HepG2 (cell line): ENCODE measurements at regions not wholly inside any gene's neighbourhood (a gene's known extent, or its start where the extent isn't known, plus 50 kb on each side); places are given as distances from the start of the nearest gene placed in this dataset.

Experiments
- ASH2L ChIP-seq: fragments of 300-600, 200-600 bp; sonication (generic); IDR thresholded peaks from 2 replicates; pipeline ENCODE4 v1.7.0; 2017; ENCODE audit warnings: low read depth, mild to moderate bottlenecking, moderate library complexity, mixed read lengths, low read length; ENCODE audit not compliant: insufficient read length
- ATF2 ChIP-seq: sonication (generic); formaldehyde crosslinking; IDR thresholded peaks from 2 replicates; pipeline ENCODE4 v1.4.0; 2020; ENCODE audit warnings: missing genetic modification reagents
- EP300 ChIP-seq, 3 experiments: sonication (generic) in 1 of 3; formaldehyde crosslinking in 1 of 3; IDR thresholded peaks; 2 replicates each; pipeline versions ENCODE4 v1.5.1 to v1.6.1; 2011 to 2020; ENCODE audit warnings: low read depth in 2 of 3, low read length in 2 of 3, borderline replicate concordance in 1 of 3, improper control_type of control experiment in 1 of 3, mild to moderate bottlenecking in 1 of 3, missing genetic modification reagents in 1 of 3, moderate library complexity in 1 of 3
- FOXJ3 ChIP-seq: sonication (generic); formaldehyde crosslinking; IDR thresholded peaks from 2 replicates; pipeline ENCODE4 v1.4.0; 2020; ENCODE audit warnings: missing genetic modification reagents, mild to moderate bottlenecking, borderline replicate concordance
- HNF4G ChIP-seq, 2 experiments: sonication (generic) in 1 of 2; formaldehyde crosslinking in 1 of 2; IDR thresholded peaks; 2 replicates each; pipeline versions ENCODE4 v1.4.0 to v1.6.1; 2011 to 2020; ENCODE audit warnings: borderline replicate concordance in 2 of 2, low read depth in 2 of 2, mild to moderate bottlenecking in 2 of 2, low read length in 1 of 2, missing genetic modification reagents in 1 of 2, moderate library complexity in 1 of 2
- HOXA3 ChIP-seq: sonication (generic); formaldehyde crosslinking; IDR thresholded peaks from 2 replicates; pipeline ENCODE4 v1.5.0; 2020; ENCODE audit warnings: missing genetic modification reagents
- JUNB ChIP-seq: sonication (generic); formaldehyde crosslinking; IDR thresholded peaks from 2 replicates; pipeline ENCODE4 v1.8.0; 2022; ENCODE audit warnings: missing genetic modification reagents, mild to moderate bottlenecking, borderline replicate concordance
- MAZ ChIP-seq, 2 experiments: sonication (generic) in 1 of 2; formaldehyde crosslinking in 1 of 2; IDR thresholded peaks; 2 replicates each; pipeline versions ENCODE4 v1.5.0 to v1.6.1; 2012 to 2020; ENCODE audit warnings: low read depth in 2 of 2, mild to moderate bottlenecking in 2 of 2, borderline replicate concordance in 1 of 2, improper control_type of control experiment in 1 of 2, low read length in 1 of 2, missing genetic modification reagents in 1 of 2, moderate library complexity in 1 of 2
- MLX ChIP-seq: IDR thresholded peaks from 2 replicates; pipeline ENCODE4 v1.6.1; 2016
- NCOR1 ChIP-seq: fragments of 200-600 bp; sonication (generic); IDR thresholded peaks from 2 replicates; pipeline ENCODE4 v1.7.0; 2017; ENCODE audit warnings: antibody characterized with exemption, low read length, borderline replicate concordance
- NFIC ChIP-seq: IDR thresholded peaks from 2 replicates; pipeline ENCODE4 v1.6.1; 2012; ENCODE audit warnings: mild to moderate bottlenecking, low read length, inconsistent platforms
- RCOR2 ChIP-seq: IDR thresholded peaks from 2 replicates; pipeline ENCODE4 v1.6.1; 2016; ENCODE audit warnings: missing biosample characterization, missing genetic modification reagents
- SKI ChIP-seq: fragments of 450-650 bp; IDR thresholded peaks from one replicate; pipeline ENCODE4 v1.6.1; 2018; ENCODE audit warnings: mild to moderate bottlenecking; ENCODE audit not compliant: partially characterized antibody
- SOX5 ChIP-seq: IDR thresholded peaks from 2 replicates; pipeline ENCODE4 v1.6.1; 2016; ENCODE audit warnings: borderline replicate concordance
- SOX6 ChIP-seq, 2 experiments: fragments of 450-650 bp in 1 of 2; sonication (generic) in 1 of 2; formaldehyde crosslinking in 1 of 2; IDR thresholded peaks; 2 replicates each; pipeline versions ENCODE4 v1.4.0 to v1.6.1; 2017 to 2020; ENCODE audit warnings: antibody characterized with exemption in 1 of 2, mild to moderate bottlenecking in 1 of 2, missing genetic modification reagents in 1 of 2
- SUZ12 ChIP-seq: fragments of 150-350 bp; IDR thresholded peaks from 2 replicates; pipeline ENCODE4 v1.6.1; 2014; ENCODE audit warnings: low read depth, low read length
- TFAP4 ChIP-seq: sonication (generic); IDR thresholded peaks from 2 replicates; pipeline ENCODE4 v1.6.1; 2016; ENCODE audit warnings: low read depth, borderline replicate concordance
- ZBTB34 ChIP-seq: sonication (generic); formaldehyde crosslinking; IDR thresholded peaks from 2 replicates; pipeline ENCODE4 v1.8.0; 2022; ENCODE audit warnings: mild to moderate bottlenecking, missing genetic modification reagents
- ZNF282 ChIP-seq: fragments of 450-650 bp; IDR thresholded peaks from 2 replicates; pipeline ENCODE4 v1.6.1; 2018; ENCODE audit not compliant: partially characterized antibody
- ZNF335 ChIP-seq: sonication (generic); formaldehyde crosslinking; IDR thresholded peaks from 2 replicates; pipeline ENCODE4 v1.4.0; 2020; ENCODE audit warnings: missing genetic modification reagents
- ZNF562 ChIP-seq: sonication (generic); formaldehyde crosslinking; IDR thresholded peaks from 2 replicates; pipeline ENCODE4 v1.8.0; 2022; ENCODE audit warnings: missing genetic modification reagents, borderline replicate concordance
- ZNF564 ChIP-seq: sonication (generic); formaldehyde crosslinking; IDR thresholded peaks from 2 replicates; pipeline ENCODE4 v1.8.1; 2023; ENCODE audit warnings: mild to moderate bottlenecking, missing genetic modification reagents
- ZNF569 ChIP-seq: sonication (generic); formaldehyde crosslinking; IDR thresholded peaks from 2 replicates; pipeline ENCODE4 v1.5.0; 2020; ENCODE audit warnings: mild to moderate bottlenecking, missing genetic modification reagents, moderate library complexity, borderline replicate concordance
- ZNF615 ChIP-seq: sonication (generic); formaldehyde crosslinking; IDR thresholded peaks from 2 replicates; pipeline ENCODE4 v1.5.0; 2020; ENCODE audit warnings: mild to moderate bottlenecking, missing genetic modification reagents, borderline replicate concordance

- TF ChIP-seq ZBTB34 (CRISPR knock-in tag): no peak
- TF ChIP-seq EP300 (IDR thresholded peaks at IDR 0.05; ENCODE audit: low read depth in 2 of 2, low read length in 2 of 2): peak in 1 of 2 experiments; percentile 82; a peak in 2 of 4 replicates
- peak; percentile 51; the same call in 1 of the 2 replicates for TF ChIP-seq EP300 (CRISPR knock-in tag; IDR thresholded peaks at IDR 0.05; ENCODE audit: borderline replicate concordance)
- no peak for TF ChIP-seq ZNF615 (CRISPR knock-in tag)
- no peak for TF ChIP-seq JUNB (CRISPR knock-in tag)
- 0 out of 2 replicates have a peak, but pooled peaks have one; percentile 45 for TF ChIP-seq ZNF564
- peak; percentile 37; the same call in 1 of the 2 replicates for TF ChIP-seq ATF2
- no peak for TF ChIP-seq SUZ12
- TF ChIP-seq ZNF562: no peak
- peak; percentile 46; the same call in 1 of the 2 replicates for TF ChIP-seq TFAP4
- no peak for TF ChIP-seq SOX6 (IDR thresholded peaks at IDR 0.05)
- peak; percentile 74 for TF ChIP-seq SOX6 (CRISPR knock-in tag; IDR thresholded peaks at IDR 0.05)
- TF ChIP-seq MAZ (IDR thresholded peaks at IDR 0.05; ENCODE audit: borderline replicate concordance, low read depth, low read length): no peak
- peak; percentile 64 for TF ChIP-seq MAZ (CRISPR knock-in tag; IDR thresholded peaks at IDR 0.05; ENCODE audit: low read depth)
- peak; percentile 70 for TF ChIP-seq MLX (CRISPR knock-in tag)
- peak; percentile 59 for TF ChIP-seq HOXA3 (CRISPR knock-in tag)
- peak; percentile 84 for TF ChIP-seq NCOR1
- peak; percentile 90 for TF ChIP-seq HNF4G (IDR thresholded peaks at IDR 0.05; ENCODE audit: borderline replicate concordance, low read depth, low read length)
- TF ChIP-seq HNF4G (CRISPR knock-in tag; IDR thresholded peaks at IDR 0.05; ENCODE audit: borderline replicate concordance, low read depth): peak; percentile 92
- peak; percentile 81 for TF ChIP-seq ASH2L
- TF ChIP-seq ZNF569 (CRISPR knock-in tag): no peak
- TF ChIP-seq NFIC: peak; percentile 61; the same call in 1 of the 2 replicates
- 0 out of 2 replicates have a peak, but pooled peaks have one; percentile 70 for TF ChIP-seq RCOR2 (CRISPR knock-in tag)
- TF ChIP-seq ZNF335 (CRISPR knock-in tag): no peak
- TF ChIP-seq ZNF282: no peak
- peak; percentile 80; the same call in 1 of the 2 replicates for TF ChIP-seq FOXJ3
- TF ChIP-seq SKI: peak; percentile 18
- peak; percentile 66; the same call in 1 of the 2 replicates for TF ChIP-seq SOX5 (CRISPR knock-in tag)
Measured at GRCh38 chr10:93254180-93254853, 180.6 kb downstream of the CYP26A1 start (continued).
